ENCODE measurements at regions not wholly inside any gene's neighbourhood (a gene's known extent, or its start where the extent isn't known, plus 50 kb on each side); places are given as distances from the start of the nearest gene placed in this dataset.

DNA sequence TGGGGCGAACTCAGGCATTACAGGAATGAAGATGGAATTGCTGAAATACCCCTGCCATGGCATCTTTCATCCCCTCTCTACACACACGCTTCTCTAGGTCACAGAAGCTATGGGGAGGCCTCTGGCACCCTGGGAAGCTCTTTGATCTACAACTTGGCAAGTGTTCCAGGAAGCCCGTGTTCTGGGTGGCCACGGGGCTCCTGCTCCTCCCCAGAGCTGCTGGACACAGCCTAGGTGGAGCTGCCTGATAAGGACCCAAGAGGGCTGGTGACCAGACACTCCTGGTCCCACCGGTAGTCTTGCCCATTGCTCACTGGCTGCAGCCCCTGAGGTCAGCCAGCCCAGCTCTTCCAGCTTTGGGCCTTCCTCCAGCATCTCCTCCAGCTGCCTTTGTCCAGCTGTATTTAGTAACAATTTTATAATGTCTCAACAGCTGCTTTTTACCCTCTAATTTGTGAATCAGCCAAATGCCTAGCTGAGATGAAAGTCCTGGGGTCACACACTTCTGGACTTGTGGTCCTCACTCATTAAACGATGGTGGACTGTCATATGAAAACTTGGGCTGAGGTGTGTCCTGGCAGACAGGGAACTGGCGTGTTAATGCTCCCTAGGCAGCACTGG, 72.8 kb upstream of the SPATA13 start:
- no peak for TF ChIP-seq EZH2 (IDR thresholded peaks at IDR 0.05; ENCODE audit: low read length)
- TF ChIP-seq, protein P1, sequence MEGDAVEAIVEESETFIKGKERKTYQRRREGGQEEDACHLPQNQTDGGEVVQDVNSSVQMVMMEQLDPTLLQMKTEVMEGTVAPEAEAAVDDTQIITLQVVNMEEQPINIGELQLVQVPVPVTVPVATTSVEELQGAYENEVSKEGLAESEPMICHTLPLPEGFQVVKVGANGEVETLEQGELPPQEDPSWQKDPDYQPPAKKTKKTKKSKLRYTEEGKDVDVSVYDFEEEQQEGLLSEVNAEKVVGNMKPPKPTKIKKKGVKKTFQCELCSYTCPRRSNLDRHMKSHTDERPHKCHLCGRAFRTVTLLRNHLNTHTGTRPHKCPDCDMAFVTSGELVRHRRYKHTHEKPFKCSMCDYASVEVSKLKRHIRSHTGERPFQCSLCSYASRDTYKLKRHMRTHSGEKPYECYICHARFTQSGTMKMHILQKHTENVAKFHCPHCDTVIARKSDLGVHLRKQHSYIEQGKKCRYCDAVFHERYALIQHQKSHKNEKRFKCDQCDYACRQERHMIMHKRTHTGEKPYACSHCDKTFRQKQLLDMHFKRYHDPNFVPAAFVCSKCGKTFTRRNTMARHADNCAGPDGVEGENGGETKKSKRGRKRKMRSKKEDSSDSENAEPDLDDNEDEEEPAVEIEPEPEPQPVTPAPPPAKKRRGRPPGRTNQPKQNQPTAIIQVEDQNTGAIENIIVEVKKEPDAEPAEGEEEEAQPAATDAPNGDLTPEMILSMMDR (optimal IDR thresholded peaks at IDR 0.05 in 1 of 3, IDR thresholded peaks at IDR 0.05 in 1 of 3, conservative IDR thresholded peaks at IDR 0.05 in 1 of 3; ENCODE audit: extremely low read depth in 1 of 3, insufficient read depth in 2 of 3, low read length in 3 of 3) = no peak
- Histone ChIP-seq H3K4me1 (ENCODE audit: control insufficient read depth, extremely low read depth, insufficient read depth, low read length) (no peaks in the 10 kb centered on the region), H3K36me3 (ENCODE audit: control insufficient read depth in 2 of 2, extremely low read depth in 1 of 2, insufficient read depth in 2 of 2, low read length in 2 of 2) (no peaks in the 10 kb centered on the region), H3K9me1 (ENCODE audit: control insufficient read depth, extremely low read depth, insufficient read depth, low read length) (no peaks in the 10 kb centered on the region), H3K79me2 (ENCODE audit: control insufficient read depth, insufficient read depth, low read length) (no peaks in the 10 kb centered on the region), H3K9ac (ENCODE audit: control insufficient read depth, extremely low read depth, insufficient read depth, low read length) (no peak overlapping the region), H3K4me2 (ENCODE audit: control insufficient read depth, extremely low read depth, insufficient read depth, low read depth, low read length) (no peak overlapping the region), H3K27me3 (ENCODE audit: control insufficient read depth, extremely low read depth, insufficient read depth, low read length) (peaks cover 14% of the 10 kb centered on the region), H3K4me3 (ENCODE audit: control insufficient read depth in 2 of 3, extremely low read depth in 1 of 3, insufficient read depth in 2 of 3, low read depth in 1 of 3, low read length in 3 of 3) (no peak overlapping the region), H3K9me3 (ENCODE audit: control insufficient read depth, low read depth, low read length) (no peaks in the 10 kb centered on the region), H3K27ac (ENCODE audit: control insufficient read depth, insufficient read depth, low read length) (no peak overlapping the region), H4K20me1 (ENCODE audit: control insufficient read depth, extremely low read depth, insufficient read depth, low read length) (no peaks in the 10 kb centered on the region), H2AFZ (ENCODE audit: control insufficient read depth, low read length) (no peak overlapping the region)
- DNase-seq (ENCODE audit: low read depth, low spot score) (no peak), FAIRE-seq (no peak)
- dilution Hi-C loops (cut with MboI; ENCODE audit: extremely low pct_ligation_motif_present, low sequenced_read_pairs) = no loop called here

DNA sequence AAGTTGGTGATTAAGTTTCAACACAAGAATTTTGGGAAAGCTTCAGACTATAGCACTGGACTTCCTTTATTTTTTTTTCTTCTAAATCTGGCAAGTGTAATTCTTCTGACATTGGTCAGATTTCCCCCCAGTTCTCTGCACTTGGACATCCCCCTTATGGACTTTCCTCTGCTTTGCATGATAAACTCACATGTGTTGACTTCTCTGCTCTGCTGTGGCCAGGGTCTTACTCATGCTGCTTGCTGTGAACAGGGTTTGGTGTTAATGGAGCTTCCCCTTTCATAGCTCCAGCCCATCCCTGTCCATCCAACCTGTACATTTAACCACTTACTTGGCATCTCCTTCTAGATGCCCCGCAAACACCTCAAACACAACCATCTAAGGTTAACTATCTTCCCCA, 70.5 kb upstream of the SPATA13 start:
- H3K27ac ChIP-seq (ENCODE audit: control insufficient read depth, insufficient read depth, low read length) = no peak overlapping the region
- no peaks in the 10 kb centered on the region for H3K36me3 ChIP-seq (ENCODE audit: control insufficient read depth in 2 of 2, extremely low read depth in 1 of 2, insufficient read depth in 2 of 2, low read length in 2 of 2)
- H3K27me3 ChIP-seq (ENCODE audit: control insufficient read depth, extremely low read depth, insufficient read depth, low read length) = peaks cover 6% of the 10 kb centered on the region
- no peaks in the 10 kb centered on the region for H3K79me2 ChIP-seq (ENCODE audit: control insufficient read depth, insufficient read depth, low read length)
- H3K9ac ChIP-seq (ENCODE audit: control insufficient read depth, extremely low read depth, insufficient read depth, low read length) = no peak overlapping the region
- H3K4me2 ChIP-seq (ENCODE audit: control insufficient read depth, extremely low read depth, insufficient read depth, low read depth, low read length) = no peak overlapping the region
- H4K20me1 ChIP-seq (ENCODE audit: control insufficient read depth, extremely low read depth, insufficient read depth, low read length) = no peaks in the 10 kb centered on the region
- FAIRE-seq (no peak), DNase-seq (ENCODE audit: low read depth, low spot score) (no peak)
- H2AFZ ChIP-seq (ENCODE audit: control insufficient read depth, low read length) = no peak overlapping the region
- dilution Hi-C loops (cut with MboI; ENCODE audit: extremely low pct_ligation_motif_present, low sequenced_read_pairs) = no loop called here
- no peaks in the 10 kb centered on the region for H3K9me1 ChIP-seq (ENCODE audit: control insufficient read depth, extremely low read depth, insufficient read depth, low read length)
- H3K9me3 ChIP-seq (ENCODE audit: control insufficient read depth, low read depth, low read length) = no peaks in the 10 kb centered on the region
- H3K4me1 ChIP-seq (ENCODE audit: control insufficient read depth, extremely low read depth, insufficient read depth, low read length) = no peaks in the 10 kb centered on the region
- no peak overlapping the region for H3K4me3 ChIP-seq (ENCODE audit: control insufficient read depth in 2 of 3, extremely low read depth in 1 of 3, insufficient read depth in 2 of 3, low read depth in 1 of 3, low read length in 3 of 3)
- TF ChIP-seq, protein P1 (optimal IDR thresholded peaks at IDR 0.05 in 1 of 3, IDR thresholded peaks at IDR 0.05 in 1 of 3, conservative IDR thresholded peaks at IDR 0.05 in 1 of 3; ENCODE audit: extremely low read depth in 1 of 3, insufficient read depth in 2 of 3, low read length in 3 of 3) = no peak
- TF ChIP-seq EZH2 (IDR thresholded peaks at IDR 0.05; ENCODE audit: low read length) = no peak
